Stimulated activated naive CD8-positive, alpha-beta T cell treated with anti-CD3 and anti-CD28 coated beads, Interleukin-15, Interleukin-2, amounts not matched to agents 100 U/mL and 50 U/mL, for 24 hours (primary cell): ENCODE measurements at regions not wholly inside any gene's neighbourhood (a gene's known extent, or its start where the extent isn't known, plus 50 kb on each side); places are given as distances from the start of the nearest gene placed in this dataset.

Experiments
- ATAC-seq: fragments of 150-1000 bp; cut with Tn5 transposase; one replicate; pipeline ENCODE4 v1.10.0; 2021
- DNase-seq: peaks from one replicate; pipeline ENCODE4 v3.0.0; 2021

GRCh38 chr4:22103768-22104167 lies 155.2 kb upstream of the KCNIP4 start:
- DNase-seq: no peak
- no peak for ATAC-seq

GRCh38 chr4:22099896-22100295 lies 151.3 kb upstream of the KCNIP4 start:
- no peak for DNase-seq

GRCh38 chr4:22097596-22097995 lies 149.0 kb upstream of the KCNIP4 start:
- ATAC-seq: no peak

More at GRCh38 chr4:22099896-22100295, 151.3 kb upstream of the KCNIP4 start:
- peak; percentile 69 for ATAC-seq

GRCh38 chr4:22094217-22094616 lies 145.6 kb upstream of the KCNIP4 start:
- DNase-seq (no peak), ATAC-seq (no peak)

More at GRCh38 chr4:22097596-22097995, 149.0 kb upstream of the KCNIP4 start:
- DNase-seq: no peak

- no peak for ATAC-seq
These were observed 144.6 kb upstream of the KCNIP4 start for GRCh38 chr4:22093126-22093525.

GRCh38 chr4:22091906-22092305 lies 143.3 kb upstream of the KCNIP4 start:
- DNase-seq (no peak), ATAC-seq (no peak)

More at GRCh38 chr4:22093126-22093525, 144.6 kb upstream of the KCNIP4 start:
- no peak for DNase-seq

- DNase-seq (no peak), ATAC-seq (no peak)
These were observed 142.8 kb upstream of the KCNIP4 start for GRCh38 chr4:22091352-22091717.

- ATAC-seq (no peak), DNase-seq (no peak)
These were observed 142.2 kb upstream of the KCNIP4 start for GRCh38 chr4:22090661-22091351.

- no peak for DNase-seq
- ATAC-seq: no peak
These were observed 129.0 kb upstream of the KCNIP4 start for GRCh38 chr4:22077571-22077970.

GRCh38 chr4:22072726-22073125 lies 124.2 kb upstream of the KCNIP4 start:
- no peak for ATAC-seq
- DNase-seq: no peak

- DNase-seq (no peak), ATAC-seq (no peak)
These were observed 123.7 kb upstream of the KCNIP4 start for GRCh38 chr4:22072240-22072639.

- ATAC-seq: peak; percentile 63
- DNase-seq: no peak
These were observed 123.2 kb upstream of the KCNIP4 start for GRCh38 chr4:22071749-22072148.

- DNase-seq (no peak), ATAC-seq (no peak)
These were observed 121.7 kb upstream of the KCNIP4 start for GRCh38 chr4:22070256-22070655.

- ATAC-seq (no peak), DNase-seq (no peak)
These were observed 115.0 kb upstream of the KCNIP4 start for GRCh38 chr4:22063613-22064012.

GRCh38 chr4:22062676-22063075 lies 114.1 kb upstream of the KCNIP4 start:
- ATAC-seq: no peak
- no peak for DNase-seq

GRCh38 chr4:22055954-22056353 lies 107.4 kb upstream of the KCNIP4 start:
- DNase-seq: no peak
- ATAC-seq: no peak

GRCh38 chr4:22052076-22052475 lies 103.5 kb upstream of the KCNIP4 start:
- DNase-seq: no peak

GRCh38 chr4:22048323-22048722 lies 99.8 kb upstream of the KCNIP4 start:
- DNase-seq (no peak), ATAC-seq (no peak)

More at GRCh38 chr4:22052076-22052475, 103.5 kb upstream of the KCNIP4 start:
- ATAC-seq: no peak

- no peak for ATAC-seq
- DNase-seq: no peak
These were observed 99.2 kb upstream of the KCNIP4 start for GRCh38 chr4:22047793-22048192.

GRCh38 chr4:22045051-22045630 lies 96.6 kb upstream of the KCNIP4 start:
- ATAC-seq: no peak

GRCh38 chr4:22031423-22031822 lies 82.9 kb upstream of the KCNIP4 start:
- DNase-seq: no peak

More at GRCh38 chr4:22045051-22045630, 96.6 kb upstream of the KCNIP4 start:
- DNase-seq: no peak

GRCh38 chr4:22030881-22031280 lies 82.3 kb upstream of the KCNIP4 start:
- ATAC-seq: no peak

More at GRCh38 chr4:22031423-22031822, 82.9 kb upstream of the KCNIP4 start:
- ATAC-seq: no peak

GRCh38 chr4:22030307-22030706 lies 81.7 kb upstream of the KCNIP4 start:
- no peak for DNase-seq
- ATAC-seq: no peak

More at GRCh38 chr4:22030881-22031280, 82.3 kb upstream of the KCNIP4 start:
- no peak for DNase-seq

- ATAC-seq (no peak), DNase-seq (no peak)
These were observed 81.2 kb upstream of the KCNIP4 start for GRCh38 chr4:22029803-22030202.
